NCI-H524 (cell line): ENCODE measurements at regions not wholly inside any gene's neighbourhood (a gene's known extent, or its start where the extent isn't known, plus 50 kb on each side); places are given as distances from the start of the nearest gene placed in this dataset.

ENCODE experiments used
- DNase-seq, 2 experiments: peaks; one replicate each; lab custom pipeline; 2025; lab: John Stamatoyannopoulos, UW

- DNase-seq = no peak
Observed at GRCh38 chr6:165877192-165877591, 214.2 kb upstream of the PDE10A start.

- no peak for DNase-seq
Observed at GRCh38 chr6:165876588-165876987, 213.5 kb upstream of the PDE10A start.

- DNase-seq = no peak
Observed at GRCh38 chr6:165875946-165876345, 212.9 kb upstream of the PDE10A start.

GRCh38 chr6:165873976-165874375, 210.9 kb upstream of the PDE10A start:
- DNase-seq = no peak

GRCh38 chr6:165872811-165873210, 209.8 kb upstream of the PDE10A start:
- no peak for DNase-seq

- DNase-seq = no peak
Observed at GRCh38 chr6:165872311-165872710, 209.3 kb upstream of the PDE10A start.

- DNase-seq = no peak
Observed at GRCh38 chr6:165871571-165871970, 208.5 kb upstream of the PDE10A start.

- DNase-seq = no peak
Observed at GRCh38 chr6:165869526-165869925, 206.5 kb upstream of the PDE10A start.

GRCh38 chr6:165864925-165865324, 201.9 kb upstream of the PDE10A start:
- DNase-seq = no peak

- no peak for DNase-seq
Observed at GRCh38 chr6:165864218-165864617, 201.2 kb upstream of the PDE10A start.

- DNase-seq = no peak
Observed at GRCh38 chr6:165863801-165864200, 200.8 kb upstream of the PDE10A start.

- DNase-seq = no peak
Observed at GRCh38 chr6:165862813-165863212, 199.8 kb upstream of the PDE10A start.

- DNase-seq = no peak
Observed at GRCh38 chr6:165861226-165861625, 198.2 kb upstream of the PDE10A start.

- DNase-seq = peak in 1 of 2 experiments; percentile 22
Observed at GRCh38 chr6:165858586-165858985, 195.5 kb upstream of the PDE10A start.

GRCh38 chr6:165855856-165856255, 192.8 kb upstream of the PDE10A start:
- DNase-seq = no peak

GRCh38 chr6:165854863-165855593, 192.0 kb upstream of the PDE10A start:
- no peak for DNase-seq

- no peak for DNase-seq
Observed at GRCh38 chr6:165854061-165854862, 191.2 kb upstream of the PDE10A start.

GRCh38 chr6:165852676-165853075, 189.6 kb upstream of the PDE10A start:
- DNase-seq = no peak

- peak; percentile 33 to 68 for DNase-seq
Observed at GRCh38 chr6:165850434-165851019, 187.5 kb upstream of the PDE10A start.

- DNase-seq = peak; percentile 51 to 80
Observed at GRCh38 chr6:165849534-165850430, 186.7 kb upstream of the PDE10A start.

- no peak for DNase-seq
Observed at GRCh38 chr6:165848086-165848426, 185.0 kb upstream of the PDE10A start.
